Neural cell (in vitro differentiated cells): ENCODE measurements at regions not wholly inside any gene's neighbourhood (a gene's known extent, or its start where the extent isn't known, plus 50 kb on each side); places are given as distances from the start of the nearest gene placed in this dataset.

Experiments used
- H2AFZ ChIP-seq: fragments of 200-600, 300-800 bp; sonication (generic), shearing (Covaris generic); 2 replicates; pipeline ENCODE4 v1.6.0; 2014; ENCODE audit warnings: low read depth, mild to moderate bottlenecking, antibody characterized with exemption, low read length, moderate library complexity
- H3F3A ChIP-seq: fragments of 200-600 bp; shearing (Covaris generic); 2 replicates; pipeline ENCODE4 v1.6.1; 2016; ENCODE audit warnings: mild to moderate bottlenecking, moderate library complexity, mixed read lengths, antibody characterized with exemption, low read length; ENCODE audit not compliant: insufficient read depth, poor library complexity, severe bottlenecking
- H3K27ac ChIP-seq: fragments of 200-600, 300-800 bp; sonication (generic), shearing (Covaris generic); 2 replicates; pipeline ENCODE4 v1.5.1; 2014; ENCODE audit warnings: mild to moderate bottlenecking, low read length, moderate library complexity
- H3K27me3 ChIP-seq: fragments of 300-800, 200-600 bp; sonication (generic), shearing (Covaris generic); 2 replicates; pipeline ENCODE4 v1.6.0; 2014; ENCODE audit warnings: mild to moderate bottlenecking, low read depth, low read length, moderate library complexity; ENCODE audit not compliant: insufficient read depth
- H3K36me3 ChIP-seq: fragments of 300-800, 200-600 bp; sonication (generic), shearing (Covaris generic); 2 replicates; pipeline ENCODE4 v1.5.1; 2014; ENCODE audit warnings: mild to moderate bottlenecking, antibody characterized with exemption, low read length, moderate library complexity; ENCODE audit not compliant: insufficient read depth
- H3K4me2 ChIP-seq: fragments of 300-800, 200-600 bp; sonication (generic), shearing (Covaris generic); 2 replicates; pipeline ENCODE4 v1.6.0; 2014; ENCODE audit warnings: mild to moderate bottlenecking, low read length
- H3K4me3 ChIP-seq: fragments of 300-800, 200-600 bp; sonication (generic), shearing (Covaris generic); 2 replicates; pipeline ENCODE4 v1.5.1; 2014; ENCODE audit warnings: mild to moderate bottlenecking, low read length, moderate library complexity
- H3K79me2 ChIP-seq: fragments of 200-600 bp; shearing (Covaris generic); replicated peaks from 2 replicates; pipeline ENCODE4 v1.6.0; 2014; ENCODE audit warnings: mild to moderate bottlenecking, low read length, moderate library complexity; ENCODE audit not compliant: insufficient read depth
- H3K9ac ChIP-seq: fragments of 300-800, 200-600 bp; sonication (generic), shearing (Covaris generic); 2 replicates; pipeline ENCODE4 v1.6.1; 2016; ENCODE audit warnings: mild to moderate bottlenecking, low read length, mixed read lengths
- H3K9me2 ChIP-seq: fragments of 200-600 bp; shearing (Covaris generic); 2 replicates; pipeline ENCODE4 v1.6.1; 2016; ENCODE audit warnings: mild to moderate bottlenecking, low read length, mixed read lengths; ENCODE audit not compliant: insufficient read depth
- H3K9me3 ChIP-seq: fragments of 200-600, 300-800 bp; sonication (generic), shearing (Covaris generic); 2 replicates; pipeline ENCODE4 v1.6.1; 2016; ENCODE audit warnings: mild to moderate bottlenecking, mixed run types, low read length, moderate library complexity, mixed read lengths
- H4K20me1 ChIP-seq: fragments of 200-600 bp; shearing (Covaris generic); 2 replicates; pipeline ENCODE4 v1.6.1; 2016; ENCODE audit warnings: mild to moderate bottlenecking, mixed run types; ENCODE audit not compliant: insufficient read depth
- EP300 ChIP-seq: fragments of 450-650 bp; conservative IDR thresholded peaks from 2 replicates; pipeline ENCODE4 v1.6.1; 2014; ENCODE audit warnings: antibody characterized with exemption, mild to moderate bottlenecking, moderate library complexity; ENCODE audit not compliant: poor library complexity, severe bottlenecking
- EZH2 ChIP-seq: fragments of 200-600, 300-800 bp; shearing (Covaris generic), sonication (generic); IDR thresholded peaks from 2 replicates; pipeline ENCODE4 v1.6.1; 2014; ENCODE audit warnings: antibody characterized with exemption, low read length, borderline replicate concordance, mild to moderate bottlenecking; ENCODE audit not compliant: insufficient read depth, poor library complexity, severe bottlenecking
- MXI1 ChIP-seq: fragments of 450-650 bp; conservative IDR thresholded peaks from 2 replicates; pipeline ENCODE4 v1.6.1; 2014; ENCODE audit warnings: antibody characterized with exemption, mild to moderate bottlenecking; ENCODE audit not compliant: poor library complexity, severe bottlenecking
- POLR2AphosphoS5 ChIP-seq: IDR thresholded peaks from 2 replicates; pipeline ENCODE4 v1.6.1; 2012
- RAD21 ChIP-seq: fragments of 450-650 bp; conservative IDR thresholded peaks from 2 replicates; pipeline ENCODE4 v1.6.1; 2014; ENCODE audit warnings: antibody characterized with exemption, mild to moderate bottlenecking, moderate library complexity
- SMC3 ChIP-seq: fragments of 450-650 bp; conservative IDR thresholded peaks from 2 replicates; pipeline ENCODE4 v1.6.1; 2014; ENCODE audit warnings: antibody characterized with exemption, mild to moderate bottlenecking, moderate library complexity; ENCODE audit not compliant: poor library complexity
- TAF1 ChIP-seq: IDR thresholded peaks from 2 replicates; pipeline ENCODE4 v1.6.1; 2012; ENCODE audit warnings: low read depth
- TF ChIP-seq, protein P1 (sequence below): IDR thresholded peaks from 2 replicates; pipeline ENCODE4 v1.6.1; 2012; ENCODE audit warnings: borderline replicate concordance
- TF ChIP-seq, protein P2 (sequence below): fragments of 450-650 bp; IDR thresholded peaks from 2 replicates; pipeline ENCODE4 v1.5.1; 2014; ENCODE audit warnings: antibody characterized with exemption, mild to moderate bottlenecking, moderate library complexity; ENCODE audit not compliant: poor library complexity, severe bottlenecking

- Histone ChIP-seq H3K36me3 (no peaks in the 10 kb centered on the region), H3K27ac (no peak overlapping the region), H3K27me3 (no peaks in the 10 kb centered on the region), H3K4me3 (no peak overlapping the region), H3K9me2 (no peaks in the 10 kb centered on the region), H3F3A (no peaks in the 10 kb centered on the region), H3K4me2 (no peak overlapping the region), H2AFZ (no peak overlapping the region), H3K9ac (no peak overlapping the region), H3K79me2 (no peaks in the 10 kb centered on the region), H4K20me1 (no peaks in the 10 kb centered on the region), H3K9me3 (no peaks in the 10 kb centered on the region)
- no peak for TF ChIP-seq MXI1
- TF ChIP-seq SMC3: no peak
- no peak for TF ChIP-seq RAD21
- no peak for TF ChIP-seq POLR2AphosphoS5
- no peak for TF ChIP-seq EP300
- TF ChIP-seq, protein P1, sequence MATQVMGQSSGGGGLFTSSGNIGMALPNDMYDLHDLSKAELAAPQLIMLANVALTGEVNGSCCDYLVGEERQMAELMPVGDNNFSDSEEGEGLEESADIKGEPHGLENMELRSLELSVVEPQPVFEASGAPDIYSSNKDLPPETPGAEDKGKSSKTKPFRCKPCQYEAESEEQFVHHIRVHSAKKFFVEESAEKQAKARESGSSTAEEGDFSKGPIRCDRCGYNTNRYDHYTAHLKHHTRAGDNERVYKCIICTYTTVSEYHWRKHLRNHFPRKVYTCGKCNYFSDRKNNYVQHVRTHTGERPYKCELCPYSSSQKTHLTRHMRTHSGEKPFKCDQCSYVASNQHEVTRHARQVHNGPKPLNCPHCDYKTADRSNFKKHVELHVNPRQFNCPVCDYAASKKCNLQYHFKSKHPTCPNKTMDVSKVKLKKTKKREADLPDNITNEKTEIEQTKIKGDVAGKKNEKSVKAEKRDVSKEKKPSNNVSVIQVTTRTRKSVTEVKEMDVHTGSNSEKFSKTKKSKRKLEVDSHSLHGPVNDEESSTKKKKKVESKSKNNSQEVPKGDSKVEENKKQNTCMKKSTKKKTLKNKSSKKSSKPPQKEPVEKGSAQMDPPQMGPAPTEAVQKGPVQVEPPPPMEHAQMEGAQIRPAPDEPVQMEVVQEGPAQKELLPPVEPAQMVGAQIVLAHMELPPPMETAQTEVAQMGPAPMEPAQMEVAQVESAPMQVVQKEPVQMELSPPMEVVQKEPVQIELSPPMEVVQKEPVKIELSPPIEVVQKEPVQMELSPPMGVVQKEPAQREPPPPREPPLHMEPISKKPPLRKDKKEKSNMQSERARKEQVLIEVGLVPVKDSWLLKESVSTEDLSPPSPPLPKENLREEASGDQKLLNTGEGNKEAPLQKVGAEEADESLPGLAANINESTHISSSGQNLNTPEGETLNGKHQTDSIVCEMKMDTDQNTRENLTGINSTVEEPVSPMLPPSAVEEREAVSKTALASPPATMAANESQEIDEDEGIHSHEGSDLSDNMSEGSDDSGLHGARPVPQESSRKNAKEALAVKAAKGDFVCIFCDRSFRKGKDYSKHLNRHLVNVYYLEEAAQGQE: no peak
- TF ChIP-seq, protein P2, sequence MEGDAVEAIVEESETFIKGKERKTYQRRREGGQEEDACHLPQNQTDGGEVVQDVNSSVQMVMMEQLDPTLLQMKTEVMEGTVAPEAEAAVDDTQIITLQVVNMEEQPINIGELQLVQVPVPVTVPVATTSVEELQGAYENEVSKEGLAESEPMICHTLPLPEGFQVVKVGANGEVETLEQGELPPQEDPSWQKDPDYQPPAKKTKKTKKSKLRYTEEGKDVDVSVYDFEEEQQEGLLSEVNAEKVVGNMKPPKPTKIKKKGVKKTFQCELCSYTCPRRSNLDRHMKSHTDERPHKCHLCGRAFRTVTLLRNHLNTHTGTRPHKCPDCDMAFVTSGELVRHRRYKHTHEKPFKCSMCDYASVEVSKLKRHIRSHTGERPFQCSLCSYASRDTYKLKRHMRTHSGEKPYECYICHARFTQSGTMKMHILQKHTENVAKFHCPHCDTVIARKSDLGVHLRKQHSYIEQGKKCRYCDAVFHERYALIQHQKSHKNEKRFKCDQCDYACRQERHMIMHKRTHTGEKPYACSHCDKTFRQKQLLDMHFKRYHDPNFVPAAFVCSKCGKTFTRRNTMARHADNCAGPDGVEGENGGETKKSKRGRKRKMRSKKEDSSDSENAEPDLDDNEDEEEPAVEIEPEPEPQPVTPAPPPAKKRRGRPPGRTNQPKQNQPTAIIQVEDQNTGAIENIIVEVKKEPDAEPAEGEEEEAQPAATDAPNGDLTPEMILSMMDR: no peak
- no peak for TF ChIP-seq EZH2
These were observed 166.3 kb upstream of the DTNBP1 start for GRCh38 chr6:15829156-15829555.

- no peak for TF ChIP-seq POLR2AphosphoS5
- TF ChIP-seq EZH2: no peak
- no peak for TF ChIP-seq SMC3
- TF ChIP-seq RAD21: no peak
- TF ChIP-seq TAF1: no peak
- TF ChIP-seq MXI1: no peak
- TF ChIP-seq, protein P1: no peak
- no peak for TF ChIP-seq EP300
- TF ChIP-seq, protein P2: no peak
- Histone ChIP-seq H3K27me3 (no peaks in the 10 kb centered on the region), H3K9ac (no peak overlapping the region), H3K4me3 (no peak overlapping the region), H3K36me3 (no peaks in the 10 kb centered on the region), H3F3A (no peaks in the 10 kb centered on the region), H3K9me3 (no peaks in the 10 kb centered on the region), H3K79me2 (no peaks in the 10 kb centered on the region), H3K4me2 (no peak overlapping the region), H3K27ac (no peak overlapping the region), H4K20me1 (no peaks in the 10 kb centered on the region), H3K9me2 (no peaks in the 10 kb centered on the region), H2AFZ (no peak overlapping the region)
These were observed 164.8 kb upstream of the DTNBP1 start for GRCh38 chr6:15827496-15828255.
